GM18502 (cell line): ENCODE measurements at regions not wholly inside any gene's neighbourhood (a gene's known extent, or its start where the extent isn't known, plus 50 kb on each side); places are given as distances from the start of the nearest gene placed in this dataset.

ENCODE experiments used
- ATAC-seq: cut with Tn5 transposase; IDR thresholded peaks from one replicate; pipeline ENCODE4 v1.9.1; 2021; ENCODE audit warnings: mild to moderate bottlenecking; ENCODE audit not compliant: unreplicated experiment, poor library complexity

- no peak for ATAC-seq
Observed at GRCh38 chr10:78401624-78402367, 368.1 kb downstream of the RPS24 start.

- ATAC-seq, result no peak
Observed at GRCh38 chr10:78402591-78402990, 368.9 kb downstream of the RPS24 start.

- ATAC-seq, result no peak
Observed at GRCh38 chr10:78403781-78404180, 370.1 kb downstream of the RPS24 start.

- ATAC-seq, result no peak
Observed at GRCh38 chr10:78404296-78404695, 370.6 kb downstream of the RPS24 start.

- ATAC-seq, result no peak
Observed at GRCh38 chr10:78405231-78405630, 371.6 kb downstream of the RPS24 start.

GRCh38 chr10:78405736-78406135 lies 372.1 kb downstream of the RPS24 start:
- no peak for ATAC-seq

- ATAC-seq, result no peak
Observed at GRCh38 chr10:78406648-78407008, 373.0 kb downstream of the RPS24 start.

- ATAC-seq, result no peak
Observed at GRCh38 chr10:78407009-78407711, 373.5 kb downstream of the RPS24 start.

- no peak for ATAC-seq
Observed at GRCh38 chr10:78407966-78408365, 374.3 kb downstream of the RPS24 start.

- ATAC-seq, result no peak
Observed at GRCh38 chr10:78408671-78409472, 375.2 kb downstream of the RPS24 start.

- no peak for ATAC-seq
Observed at GRCh38 chr10:78410046-78410965, 376.6 kb downstream of the RPS24 start.

- no peak for ATAC-seq
Observed at GRCh38 chr10:78411716-78412115, 378.1 kb downstream of the RPS24 start.

GRCh38 chr10:78412605-78413004 lies 378.9 kb downstream of the RPS24 start:
- ATAC-seq, result no peak

GRCh38 chr10:78413076-78414055 lies 379.7 kb downstream of the RPS24 start:
- ATAC-seq, result no peak

- ATAC-seq, result no peak
Observed at GRCh38 chr10:78414380-78414779, 380.7 kb downstream of the RPS24 start.

GRCh38 chr10:78415111-78415510 lies 381.4 kb downstream of the RPS24 start:
- ATAC-seq, result no peak

GRCh38 chr10:78416031-78417011 lies 382.7 kb downstream of the RPS24 start:
- no peak for ATAC-seq
